DND-41 (cell line): ENCODE measurements at regions not wholly inside any gene's neighbourhood (a gene's known extent, or its start where the extent isn't known, plus 50 kb on each side); places are given as distances from the start of the nearest gene placed in this dataset.

Experiments used
- ATAC-seq: fragments of 200-7000 bp; cut with Tn5 transposase; 3 replicates; pipeline ENCODE4 v1.9.1; 2021; ENCODE audit warnings: low read depth; ENCODE audit not compliant: insufficient read depth
- DNase-seq: peaks from one replicate; pipeline ENCODE4 v3.0.0-alpha.2; 2020
- H2AFZ ChIP-seq: 2 replicates; pipeline ENCODE4 v1.6.0; 2012; ENCODE audit warnings: low read depth, low read length
- H3K27ac ChIP-seq: 2 replicates; pipeline ENCODE4 v1.5.1; 2012; ENCODE audit warnings: low read length, inconsistent platforms
- H3K27me3 ChIP-seq: fragments of 200-600 bp; sonication (generic); 2 replicates; pipeline ENCODE4 v1.6.0; 2012; ENCODE audit warnings: low read length, mild to moderate bottlenecking, inconsistent platforms; ENCODE audit not compliant: insufficient read depth, poor library complexity
- H3K36me3 ChIP-seq: 2 replicates; pipeline ENCODE4 v1.5.1; 2012; ENCODE audit warnings: low read length, inconsistent platforms; ENCODE audit not compliant: insufficient read depth
- H3K4me1 ChIP-seq: 2 replicates; pipeline ENCODE4 v1.5.1; 2012; ENCODE audit warnings: mild to moderate bottlenecking, low read length; ENCODE audit not compliant: insufficient read depth
- H3K4me2 ChIP-seq: 2 replicates; pipeline ENCODE4 v1.6.0; 2012; ENCODE audit warnings: mild to moderate bottlenecking, moderate library complexity, low read length, inconsistent platforms; ENCODE audit not compliant: insufficient read depth
- H3K4me3 ChIP-seq, 2 experiments: fragments of 200-600 bp in 1 of 2; shearing (Covaris generic) in 1 of 2; 2 replicates each; pipeline ENCODE4 v1.5.1; 2012 to 2016; ENCODE audit warnings: inconsistent platforms in 2 of 2, low read length in 2 of 2, mild to moderate bottlenecking in 2 of 2, low read depth in 1 of 2, moderate library complexity in 1 of 2
- H3K79me2 ChIP-seq: 2 replicates; pipeline ENCODE4 v1.6.0; 2012; ENCODE audit warnings: low read length, inconsistent platforms; ENCODE audit not compliant: insufficient read depth
- H3K9ac ChIP-seq: 2 replicates; pipeline ENCODE4 v1.6.0; 2012; ENCODE audit warnings: low read depth, mild to moderate bottlenecking, inconsistent platforms, low read length, moderate library complexity
- H3K9me3 ChIP-seq: 2 replicates; pipeline ENCODE4 v1.5.1; 2012; ENCODE audit warnings: low read length, moderate library complexity, mild to moderate bottlenecking, inconsistent platforms; ENCODE audit not compliant: insufficient read depth, severe bottlenecking
- H4K20me1 ChIP-seq: 2 replicates; pipeline ENCODE4 v1.6.0; 2012; ENCODE audit warnings: low read length; ENCODE audit not compliant: insufficient read depth
- CTCF ChIP-seq: IDR thresholded peaks from 2 replicates; pipeline ENCODE4 v1.5.1; 2012; ENCODE audit warnings: borderline replicate concordance, low read length, moderate library complexity, mild to moderate bottlenecking; ENCODE audit not compliant: poor library complexity, severe bottlenecking; ENCODE audit errors: extremely low read depth
- EZH2 ChIP-seq: IDR thresholded peaks from 3 replicates; pipeline ENCODE4 v1.6.1; 2012; ENCODE audit warnings: borderline replicate concordance, low read depth, mild to moderate bottlenecking, moderate library complexity, low read length, inconsistent platforms; ENCODE audit not compliant: severe bottlenecking

- Histone ChIP-seq H4K20me1 (no peaks in the 10 kb centered on the region), H3K27ac (no peak overlapping the region), H3K4me1 (no peaks in the 10 kb centered on the region), H3K4me3 (no peak overlapping the region), H3K27me3 (no peaks in the 10 kb centered on the region), H3K79me2 (no peaks in the 10 kb centered on the region), H3K4me2 (no peak overlapping the region), H2AFZ (no peak overlapping the region), H3K36me3 (no peaks in the 10 kb centered on the region), H3K9me3 (no peaks in the 10 kb centered on the region), H3K9ac (no peak overlapping the region)
- no peak for TF ChIP-seq EZH2
- TF ChIP-seq CTCF = no peak
- DNase-seq (no peak), ATAC-seq (no peak)
Observed at GRCh38 chr11:115625502-115625901, 121.3 kb upstream of the CADM1 start.

GRCh38 chr11:115624065-115624464 lies 119.8 kb upstream of the CADM1 start:
- Histone ChIP-seq H2AFZ (no peak overlapping the region), H3K9ac (no peak overlapping the region), H3K27ac (no peak overlapping the region), H4K20me1 (no peaks in the 10 kb centered on the region), H3K9me3 (no peaks in the 10 kb centered on the region), H3K4me1 (no peaks in the 10 kb centered on the region), H3K4me3 (no peak overlapping the region), H3K36me3 (no peaks in the 10 kb centered on the region), H3K79me2 (no peaks in the 10 kb centered on the region), H3K4me2 (no peak overlapping the region), H3K27me3 (no peaks in the 10 kb centered on the region)
- DNase-seq (no peak), ATAC-seq (no peak)
- TF ChIP-seq EZH2 (no peak), CTCF (no peak)

- H3K27me3 ChIP-seq = no peaks in the 10 kb centered on the region
- H3K4me3 ChIP-seq = no peak overlapping the region
- H2AFZ ChIP-seq = no peak overlapping the region
- ATAC-seq (no peak), DNase-seq (no peak)
- no peaks in the 10 kb centered on the region for H3K79me2 ChIP-seq
- no peak overlapping the region for H3K9ac ChIP-seq
- no peak overlapping the region for H3K27ac ChIP-seq
- TF ChIP-seq CTCF = no peak
- TF ChIP-seq EZH2 = no peak
- no peaks in the 10 kb centered on the region for H3K36me3 ChIP-seq
- H3K9me3 ChIP-seq = no peaks in the 10 kb centered on the region
- no peaks in the 10 kb centered on the region for H3K4me1 ChIP-seq
- no peaks in the 10 kb centered on the region for H4K20me1 ChIP-seq
- H3K4me2 ChIP-seq = no peak overlapping the region
Observed at GRCh38 chr11:115623021-115623451, 118.8 kb upstream of the CADM1 start.

- Histone ChIP-seq H2AFZ (no peak overlapping the region), H3K27ac (no peak overlapping the region), H3K4me3 (no peak overlapping the region), H3K79me2 (no peaks in the 10 kb centered on the region), H3K36me3 (no peaks in the 10 kb centered on the region), H3K9me3 (no peaks in the 10 kb centered on the region), H3K4me1 (no peaks in the 10 kb centered on the region), H4K20me1 (no peaks in the 10 kb centered on the region), H3K9ac (no peak overlapping the region), H3K27me3 (no peaks in the 10 kb centered on the region), H3K4me2 (no peak overlapping the region)
- DNase-seq (no peak), ATAC-seq (no peak)
- no peak for TF ChIP-seq EZH2
- no peak for TF ChIP-seq CTCF
Observed at GRCh38 chr11:115618428-115618827, 114.2 kb upstream of the CADM1 start.
